Renal cortical epithelial cell (primary cell): ENCODE measurements at regions not wholly inside any gene's neighbourhood (a gene's known extent, or its start where the extent isn't known, plus 50 kb on each side); places are given as distances from the start of the nearest gene placed in this dataset.

ENCODE experiments used
- DNase-seq: peaks from one replicate; pipeline ENCODE4 v3.0.0-alpha.2; 2011; ENCODE audit warnings: low read depth

GRCh38 chr21:33155422-33155821 lies 74.3 kb upstream of the IFNAR2 start:
- no peak for DNase-seq

- no peak for DNase-seq
Observed at GRCh38 chr21:33157303-33157702, 72.4 kb upstream of the IFNAR2 start.

GRCh38 chr21:33158654-33159053 lies 71.1 kb upstream of the IFNAR2 start:
- DNase-seq, result no peak

GRCh38 chr21:33162436-33162951 lies 67.2 kb upstream of the IFNAR2 start:
- DNase-seq, result no peak

GRCh38 chr21:33168886-33169285 lies 60.9 kb upstream of the IFNAR2 start:
- no peak for DNase-seq

- no peak for DNase-seq
Observed at GRCh38 chr21:33169359-33169758, 60.4 kb upstream of the IFNAR2 start.

- DNase-seq, result no peak
Observed at GRCh38 chr21:33171616-33172169, 58.0 kb upstream of the IFNAR2 start.

GRCh38 chr21:33174756-33175155 lies 55.0 kb upstream of the IFNAR2 start:
- DNase-seq, result no peak
